ENCODE measurements at regions not wholly inside any gene's neighbourhood (a gene's known extent, or its start where the extent isn't known, plus 50 kb on each side); places are given as distances from the start of the nearest gene placed in this dataset.

DNA sequence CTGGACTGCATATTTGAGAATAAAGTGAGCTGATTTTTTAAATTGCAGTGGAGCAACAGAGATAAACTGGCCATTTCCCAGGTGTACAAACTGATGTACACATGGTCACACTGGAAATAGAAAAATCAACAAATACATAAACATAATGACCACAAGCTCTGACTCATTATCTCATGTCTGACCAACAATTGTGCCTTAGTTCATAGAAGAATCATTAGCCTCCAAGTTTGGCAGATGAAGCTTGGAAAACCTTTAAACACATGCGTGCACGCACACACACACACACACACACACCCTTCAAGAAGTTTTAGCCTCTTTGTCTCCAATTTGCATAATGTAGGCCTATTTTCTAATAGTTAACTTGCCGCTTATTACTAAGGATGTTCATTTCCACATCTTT lies 308.9 kb upstream of the POM121L12 start:
- ATAC-seq: no peak
- intact Hi-C loops (cut with DNase I): no loop called here
- DNase-seq (ENCODE audit: missing footprints): no peak

GRCh38 chr7:52723606-52724005 lies 311.8 kb upstream of the POM121L12 start:
- ATAC-seq: no peak
- intact Hi-C loops (cut with DNase I): no loop called here
- no peak for DNase-seq (ENCODE audit: missing footprints)

DNA sequence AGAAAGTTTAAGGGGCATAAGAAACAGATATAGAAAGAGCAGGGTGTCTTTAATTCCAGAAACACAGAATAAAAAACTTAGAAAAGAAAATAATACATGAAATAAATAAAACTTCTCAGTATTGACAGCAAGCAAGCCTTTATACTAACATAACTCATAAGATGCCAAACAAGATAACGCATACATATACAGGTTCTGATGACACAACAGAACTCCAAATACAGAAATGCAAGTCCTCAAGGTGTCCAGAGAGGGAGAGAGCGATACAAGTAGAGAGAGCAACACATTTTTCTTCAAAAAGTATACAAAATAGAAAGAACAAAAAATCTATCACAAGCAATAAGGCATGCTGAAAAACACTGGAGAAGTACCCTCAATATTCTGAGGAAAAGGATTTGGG lies 314.6 kb upstream of the POM121L12 start:
- intact Hi-C loops (cut with DNase I): no loop called here
- DNase-seq (ENCODE audit: missing footprints) (no peak), ATAC-seq (no peak)

- no peak for ATAC-seq
- no peak for DNase-seq (ENCODE audit: missing footprints)
- intact Hi-C loops (cut with DNase I): no loop called here
Observed at GRCh38 chr7:52719677-52720076, 315.8 kb upstream of the POM121L12 start.

DNA sequence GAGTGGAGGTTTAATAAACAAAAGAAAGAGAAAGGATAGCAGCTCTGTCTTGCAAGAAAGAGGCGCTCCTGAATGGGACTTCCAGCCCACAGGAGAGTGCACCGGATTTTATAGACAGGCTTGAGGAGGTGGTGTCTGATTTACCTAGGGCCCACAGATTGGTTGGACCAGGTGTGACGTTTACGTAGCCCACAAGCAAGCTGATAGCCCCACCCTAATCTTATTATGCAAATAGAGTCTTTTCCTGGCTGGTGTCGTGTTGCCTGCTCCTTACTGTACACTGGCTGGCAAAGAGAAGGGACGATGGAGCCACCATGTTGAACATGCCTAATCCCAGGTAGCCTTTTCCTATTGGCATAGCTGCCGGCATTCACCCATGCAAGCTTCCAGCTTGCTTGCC lies 319.7 kb upstream of the POM121L12 start:
- DNase-seq (ENCODE audit: missing footprints) (no peak), ATAC-seq (no peak)
- intact Hi-C loops (cut with DNase I): no loop called here

DNA sequence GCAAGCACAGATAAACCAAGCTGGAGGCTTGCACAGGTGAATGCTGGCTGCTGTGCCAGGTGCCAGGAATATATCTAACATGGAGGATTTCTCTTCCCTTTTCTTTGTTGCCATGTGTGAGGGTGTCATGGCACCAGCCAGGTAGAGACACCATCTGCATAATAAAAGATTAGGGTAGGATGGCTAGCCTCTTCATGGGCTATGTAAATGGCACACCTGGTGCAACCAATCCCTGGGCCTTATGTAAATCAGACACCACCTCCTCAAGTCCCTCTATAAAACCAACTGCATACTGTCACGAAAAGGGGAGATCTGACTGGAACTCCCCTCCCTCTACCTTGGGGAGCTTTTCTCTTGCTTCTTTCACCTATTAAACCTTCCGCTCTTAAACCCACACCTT lies 322.5 kb upstream of the POM121L12 start:
- ATAC-seq (no peak), DNase-seq (ENCODE audit: missing footprints) (no peak)
- intact Hi-C loops (cut with DNase I): no loop called here

DNA sequence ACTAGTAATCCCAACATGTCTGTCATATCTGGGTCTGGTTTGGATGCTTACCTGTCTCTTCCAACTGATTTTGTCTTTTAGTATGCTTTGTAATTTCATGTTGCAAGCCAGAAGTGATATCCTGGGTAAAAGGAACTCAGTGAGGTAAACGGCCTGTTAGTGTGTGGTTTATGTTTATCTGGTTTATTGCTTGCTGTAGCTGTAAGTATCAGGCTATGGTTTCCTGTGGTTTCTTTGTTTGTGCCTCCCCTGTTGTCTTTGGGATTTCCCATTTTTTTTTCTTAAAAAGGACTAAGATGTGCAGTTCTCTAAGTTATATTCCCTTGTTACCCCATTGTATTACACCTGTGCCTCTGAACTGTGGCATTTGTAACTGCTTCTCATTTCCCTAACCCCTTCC lies 323.5 kb upstream of the POM121L12 start:
- intact Hi-C loops (cut with DNase I): no loop called here
- ATAC-seq (no peak), DNase-seq (ENCODE audit: missing footprints) (no peak)

DNA sequence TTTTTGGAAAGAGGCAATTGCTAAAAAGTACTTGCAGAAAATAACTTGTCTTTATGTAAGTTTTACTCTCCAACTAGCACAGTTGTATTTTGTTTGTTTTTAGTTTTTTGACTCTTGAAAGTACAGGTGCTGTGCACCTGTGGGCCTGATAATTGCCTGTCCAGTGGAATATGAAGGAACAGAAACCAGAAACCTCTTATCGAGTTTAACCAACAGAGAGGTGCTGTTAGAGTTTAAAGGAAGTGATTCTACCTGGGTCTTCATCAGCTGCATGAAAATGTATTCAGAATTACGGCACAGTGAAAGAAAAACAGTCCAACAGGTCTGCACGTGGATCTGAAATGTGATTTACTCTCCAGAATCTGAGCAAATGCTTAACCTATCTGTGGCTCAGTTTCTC lies 326.6 kb upstream of the POM121L12 start:
- no peak for ATAC-seq
- intact Hi-C loops (cut with DNase I): no loop called here
- DNase-seq (ENCODE audit: missing footprints): no peak

GRCh38 chr7:52705768-52706167 lies 329.7 kb upstream of the POM121L12 start:
- no peak for ATAC-seq
- DNase-seq (ENCODE audit: missing footprints): no peak
- intact Hi-C loops (cut with DNase I): no loop called here

GRCh38 chr7:52700349-52700748 lies 335.1 kb upstream of the POM121L12 start:
- intact Hi-C loops (cut with DNase I): no loop called here
- DNase-seq (ENCODE audit: missing footprints) (no peak), ATAC-seq (no peak)

GRCh38 chr7:52695973-52696595 lies 339.3 kb upstream of the POM121L12 start:
- DNase-seq (ENCODE audit: missing footprints): no peak
- intact Hi-C loops (cut with DNase I): no loop called here
- no peak for ATAC-seq

- DNase-seq (ENCODE audit: missing footprints) (no peak), ATAC-seq (no peak)
- intact Hi-C loops (cut with DNase I): no loop called here
Observed at GRCh38 chr7:52691257-52691656, 344.2 kb upstream of the POM121L12 start.

GRCh38 chr7:52689912-52690311 lies 345.5 kb upstream of the POM121L12 start:
- intact Hi-C loops (cut with DNase I): no loop called here
- ATAC-seq (no peak), DNase-seq (ENCODE audit: missing footprints) (no peak)

DNA sequence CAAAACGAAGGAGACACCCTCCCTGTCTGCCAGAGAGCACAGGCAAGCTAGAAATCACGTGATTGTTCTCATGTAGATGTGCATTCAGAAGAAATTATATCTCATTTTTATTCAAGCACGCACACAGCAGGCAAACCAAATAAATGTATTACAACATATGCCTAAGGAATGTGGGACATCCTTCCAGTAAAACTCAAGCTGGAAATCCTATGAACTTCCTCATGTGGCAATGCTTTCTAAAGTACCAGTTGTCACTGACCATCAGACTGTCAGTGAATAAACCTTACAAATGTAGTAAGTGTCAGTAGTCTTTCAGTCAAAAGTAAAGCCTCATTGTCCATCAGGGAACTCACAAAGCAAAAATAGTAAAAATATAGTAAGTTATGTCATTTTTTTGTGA lies 350.1 kb upstream of the POM121L12 start:
- intact Hi-C loops (cut with DNase I): no loop called here
- no peak for ATAC-seq
- no peak for DNase-seq (ENCODE audit: missing footprints)

GRCh38 chr7:52684388-52684787 lies 351.0 kb upstream of the POM121L12 start:
- intact Hi-C loops (cut with DNase I): no loop called here
- DNase-seq (ENCODE audit: missing footprints) (no peak), ATAC-seq (no peak)

GRCh38 chr7:52682993-52683392 lies 352.4 kb upstream of the POM121L12 start:
- ATAC-seq: no peak
- DNase-seq (ENCODE audit: missing footprints): no peak
- intact Hi-C loops (cut with DNase I): no loop called here

- ATAC-seq (no peak), DNase-seq (ENCODE audit: missing footprints) (no peak)
- intact Hi-C loops (cut with DNase I): no loop called here
Observed at GRCh38 chr7:52670608-52671225, 364.7 kb upstream of the POM121L12 start.

- intact Hi-C loops (cut with DNase I): no loop called here
- ATAC-seq (no peak), DNase-seq (ENCODE audit: missing footprints) (no peak)
Observed at GRCh38 chr7:52669031-52669430, 366.4 kb upstream of the POM121L12 start.

DNA sequence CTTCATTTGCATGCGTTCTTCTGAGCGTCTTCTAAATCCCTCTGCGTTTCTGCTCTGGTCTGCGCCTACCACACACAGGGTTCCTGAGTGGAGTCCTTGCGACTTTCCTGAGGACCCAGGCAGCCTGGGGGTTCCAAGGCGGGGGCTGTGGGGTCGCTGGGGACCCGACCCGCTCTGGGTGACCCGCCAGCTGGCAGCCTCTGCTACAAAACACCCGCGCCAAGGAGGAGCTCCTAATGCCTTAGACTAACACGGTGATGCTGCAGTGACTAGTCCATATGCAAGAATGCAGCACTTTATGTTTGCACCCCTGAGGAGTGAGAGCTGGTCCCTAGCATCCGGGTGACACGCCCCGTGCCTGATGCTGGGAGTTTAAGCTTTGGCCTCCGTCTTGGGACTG lies 367.0 kb upstream of the POM121L12 start:
- intact Hi-C loops (cut with DNase I): no loop called here
- DNase-seq (ENCODE audit: missing footprints) (no peak), ATAC-seq (no peak)

DNA sequence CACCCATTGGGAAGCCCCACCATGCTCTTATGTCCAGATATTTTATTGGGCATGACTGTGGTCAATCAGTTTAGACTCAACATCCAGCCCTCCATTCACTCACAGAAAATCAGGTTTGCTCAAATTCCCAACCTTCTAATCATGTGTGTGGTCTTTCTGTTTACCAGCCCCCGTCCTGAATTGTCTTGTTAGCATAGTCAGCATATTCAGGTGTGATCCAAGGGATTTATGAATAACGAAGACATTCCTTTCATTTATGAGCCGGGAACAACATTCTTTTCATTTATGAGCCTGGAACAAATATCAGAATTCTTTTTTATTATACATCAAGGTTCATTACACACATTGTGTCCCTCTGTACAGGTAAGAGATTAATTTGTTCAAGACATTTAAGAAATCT lies 376.3 kb upstream of the POM121L12 start:
- DNase-seq (ENCODE audit: missing footprints) (no peak), ATAC-seq (no peak)
- intact Hi-C loops (cut with DNase I): no loop called here

DNA sequence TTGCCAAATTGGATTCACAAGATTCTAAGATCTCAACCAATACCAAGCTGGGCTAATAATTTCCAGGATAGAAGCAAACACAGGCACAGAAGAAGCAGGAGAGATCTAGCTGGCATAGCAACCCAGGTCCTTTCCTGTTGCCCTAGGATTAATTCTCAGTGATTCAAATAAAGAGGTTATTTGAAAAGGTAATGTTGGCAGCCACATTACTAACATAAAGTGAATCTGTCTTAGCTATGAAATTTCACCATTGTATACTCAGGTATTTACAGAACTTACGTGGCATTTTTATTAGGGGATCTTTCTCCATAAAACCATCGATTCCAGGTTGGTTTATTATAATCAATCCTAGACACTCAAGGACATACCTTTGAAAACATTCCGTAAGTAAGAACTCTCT lies 379.3 kb upstream of the POM121L12 start:
- no peak for DNase-seq (ENCODE audit: missing footprints)
- intact Hi-C loops (cut with DNase I): no loop called here
- no peak for ATAC-seq
